AG10803 (cell line): ENCODE measurements at regions not wholly inside any gene's neighbourhood (a gene's known extent, or its start where the extent isn't known, plus 50 kb on each side); places are given as distances from the start of the nearest gene placed in this dataset.

ENCODE experiments used
- DNase-seq: peaks from one replicate; pipeline ENCODE4 v3.0.0; 2010; ENCODE audit warnings: low read depth
- H3K4me3 ChIP-seq: 2 replicates; pipeline ENCODE4 v1.5.1; 2011; ENCODE audit warnings: mild to moderate bottlenecking, low read length, control low read depth
- TF ChIP-seq, protein P1 (sequence below): conservative IDR thresholded peaks from 2 replicates; pipeline ENCODE4 v1.5.1; 2011; ENCODE audit warnings: mild to moderate bottlenecking, low read length, control low read depth, inconsistent platforms

DNA sequence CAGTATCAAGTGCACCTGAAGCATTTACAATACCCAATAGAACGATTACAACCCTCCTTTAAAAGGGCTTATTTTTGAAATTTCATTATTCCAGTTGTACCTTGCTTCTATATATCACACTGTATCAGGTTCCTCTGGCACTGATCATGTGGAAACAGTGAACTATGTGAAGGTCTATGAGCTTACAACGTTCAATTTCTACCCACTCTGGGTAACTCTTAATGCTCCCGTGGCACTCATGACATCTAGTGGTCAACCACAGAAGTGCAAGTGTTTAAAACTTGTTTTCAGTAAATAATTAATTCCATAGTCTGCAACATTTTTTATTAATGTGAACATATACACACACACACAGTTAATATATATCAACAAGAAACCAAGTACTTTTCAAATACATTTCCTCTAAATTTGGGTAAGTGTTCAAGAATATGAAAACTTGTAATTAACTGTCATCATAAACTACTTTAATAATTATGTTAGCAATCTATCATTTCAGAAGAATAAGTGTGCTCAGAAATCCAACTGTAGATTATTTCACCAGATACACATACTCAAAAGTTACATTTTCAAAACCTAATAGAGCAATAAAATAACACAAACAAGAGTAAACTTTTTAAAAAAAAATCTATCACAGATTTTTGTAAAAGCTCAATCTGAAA, 61.0 kb downstream of the MPP7 start:
- DNase-seq, result peak; percentile 66
- H3K4me3 ChIP-seq, result no peak overlapping the region
- TF ChIP-seq, protein P1, sequence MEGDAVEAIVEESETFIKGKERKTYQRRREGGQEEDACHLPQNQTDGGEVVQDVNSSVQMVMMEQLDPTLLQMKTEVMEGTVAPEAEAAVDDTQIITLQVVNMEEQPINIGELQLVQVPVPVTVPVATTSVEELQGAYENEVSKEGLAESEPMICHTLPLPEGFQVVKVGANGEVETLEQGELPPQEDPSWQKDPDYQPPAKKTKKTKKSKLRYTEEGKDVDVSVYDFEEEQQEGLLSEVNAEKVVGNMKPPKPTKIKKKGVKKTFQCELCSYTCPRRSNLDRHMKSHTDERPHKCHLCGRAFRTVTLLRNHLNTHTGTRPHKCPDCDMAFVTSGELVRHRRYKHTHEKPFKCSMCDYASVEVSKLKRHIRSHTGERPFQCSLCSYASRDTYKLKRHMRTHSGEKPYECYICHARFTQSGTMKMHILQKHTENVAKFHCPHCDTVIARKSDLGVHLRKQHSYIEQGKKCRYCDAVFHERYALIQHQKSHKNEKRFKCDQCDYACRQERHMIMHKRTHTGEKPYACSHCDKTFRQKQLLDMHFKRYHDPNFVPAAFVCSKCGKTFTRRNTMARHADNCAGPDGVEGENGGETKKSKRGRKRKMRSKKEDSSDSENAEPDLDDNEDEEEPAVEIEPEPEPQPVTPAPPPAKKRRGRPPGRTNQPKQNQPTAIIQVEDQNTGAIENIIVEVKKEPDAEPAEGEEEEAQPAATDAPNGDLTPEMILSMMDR, result peak; percentile 98

DNA sequence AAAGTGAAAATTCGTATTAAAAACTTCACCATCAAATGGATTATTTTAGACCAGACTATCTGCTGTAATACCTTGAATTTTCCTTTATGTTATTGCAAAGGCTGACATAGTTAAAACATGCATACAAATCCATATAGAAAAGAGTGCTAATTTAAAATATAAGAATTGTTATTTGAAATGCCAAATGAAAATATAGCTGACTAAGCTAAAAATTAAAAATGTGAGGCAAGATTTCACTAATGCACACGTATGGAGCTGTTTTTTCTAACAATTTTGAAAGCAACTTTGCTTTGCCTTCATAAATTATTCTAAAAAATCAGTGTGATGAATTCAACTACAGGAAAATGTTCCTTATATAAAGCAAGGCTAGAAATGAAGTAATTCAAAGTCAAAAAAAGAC, 62.5 kb downstream of the MPP7 start:
- TF ChIP-seq, protein P1, result no peak
- H3K4me3 ChIP-seq, result no peak overlapping the region
- no peak for DNase-seq

- no peak overlapping the region for H3K4me3 ChIP-seq
- TF ChIP-seq, protein P1, result no peak
- no peak for DNase-seq
These were observed 66.3 kb downstream of the MPP7 start for GRCh38 chr10:28236591-28236990.

DNA sequence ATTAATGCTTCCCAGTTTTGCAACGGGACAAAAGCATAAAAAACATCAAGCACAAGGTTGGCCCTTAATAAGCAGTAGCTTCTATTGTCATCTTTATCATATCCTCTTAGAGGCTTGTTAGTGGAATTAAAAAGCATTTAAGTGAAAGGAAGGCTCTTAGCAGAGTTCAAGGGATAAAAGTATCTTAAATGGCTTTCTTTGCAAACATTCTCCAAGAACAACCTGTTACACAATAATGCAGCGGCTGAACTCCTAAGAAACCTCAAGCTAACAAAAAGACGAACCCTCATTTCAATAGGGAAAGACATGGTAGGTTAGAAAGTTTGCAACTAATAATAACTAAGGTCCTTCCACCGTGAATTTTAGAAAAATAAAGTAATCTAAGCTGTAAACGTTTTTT, 82.1 kb downstream of the MPP7 start:
- H3K4me3 ChIP-seq, result no peak overlapping the region
- TF ChIP-seq, protein P1, result no peak
- DNase-seq, result no peak

DNA sequence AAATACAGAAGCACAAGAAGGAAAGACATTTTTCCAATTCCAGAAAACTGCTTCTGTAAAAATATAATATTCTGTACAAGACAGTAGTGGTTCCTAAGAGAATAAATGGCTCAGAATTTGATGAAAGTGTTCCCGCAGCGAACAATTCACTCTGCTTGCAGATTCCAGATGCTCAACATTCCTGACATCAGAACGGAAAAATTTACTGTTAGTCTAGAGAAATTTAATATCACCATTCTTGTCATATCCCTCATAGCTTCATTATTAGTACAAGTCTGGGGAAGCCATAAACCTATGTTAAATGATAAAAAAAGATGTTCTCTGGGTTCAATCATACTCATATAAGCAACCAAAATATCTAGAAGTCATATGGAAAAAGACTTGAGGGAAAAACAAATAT, 83.6 kb downstream of the MPP7 start:
- H3K4me3 ChIP-seq, result no peak overlapping the region
- TF ChIP-seq, protein P1, result no peak
- peak; percentile 66 for DNase-seq

DNA sequence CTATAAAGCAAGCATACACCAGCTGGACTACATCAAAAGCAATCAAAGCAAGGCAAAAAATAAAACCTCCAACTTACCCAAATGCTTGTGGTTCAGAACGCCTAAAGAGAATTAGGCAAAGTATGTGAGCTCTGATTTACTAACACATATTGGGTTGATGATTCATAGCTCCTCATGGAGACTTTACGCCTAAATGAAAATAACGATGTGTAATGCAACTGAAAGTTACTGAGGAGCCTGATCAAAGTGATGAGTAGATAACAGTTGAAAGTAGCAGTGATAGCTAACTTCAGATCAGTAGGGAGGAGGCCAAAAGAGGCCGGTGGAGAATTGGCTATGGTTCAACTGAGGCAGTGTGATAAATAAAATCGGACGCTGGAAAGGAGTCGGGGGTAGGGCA, 85.0 kb downstream of the MPP7 start:
- H3K4me3 ChIP-seq, result no peak overlapping the region
- DNase-seq, result peak; percentile 93
- TF ChIP-seq, protein P1, result no peak

DNA sequence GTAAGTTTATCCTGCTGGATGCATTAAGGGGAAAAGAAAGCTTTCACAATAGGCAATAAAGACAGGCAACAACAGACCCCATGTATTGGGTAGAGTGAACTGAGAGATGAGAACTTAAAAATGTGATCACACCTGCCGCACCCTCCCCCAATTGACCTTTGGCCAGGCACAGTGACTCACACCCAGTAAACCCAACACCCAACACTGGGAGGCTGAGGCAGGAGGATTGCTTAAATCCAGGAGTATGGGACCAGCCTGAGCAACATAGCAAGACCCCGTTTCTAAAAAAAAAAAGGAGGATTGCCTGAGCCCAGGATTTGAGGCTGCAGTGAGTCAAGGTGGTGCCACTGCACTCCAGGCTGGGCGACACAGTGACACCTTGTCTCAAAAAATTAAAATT, 86.9 kb downstream of the MPP7 start:
- TF ChIP-seq, protein P1, result no peak
- no peak overlapping the region for H3K4me3 ChIP-seq
- DNase-seq, result no peak
